Neuronal stem cell (in vitro differentiated cells): ENCODE measurements at regions not wholly inside any gene's neighbourhood (a gene's known extent, or its start where the extent isn't known, plus 50 kb on each side); places are given as distances from the start of the nearest gene placed in this dataset.

Experiments
- DNase-seq: peaks from one replicate; pipeline ENCODE4 v3.0.0-alpha.2; 2013; ENCODE audit warnings: low spot score
- H2AFZ ChIP-seq: one replicate; pipeline ENCODE4 v1.6.1; 2013; ENCODE audit warnings: mild to moderate bottlenecking, low read length, inconsistent platforms
- H2AK5ac ChIP-seq: 2 replicates; pipeline ENCODE4 v1.6.1; 2013; ENCODE audit warnings: low read depth, mild to moderate bottlenecking, inconsistent platforms, low read length, moderate library complexity, mixed read lengths
- H2BK120ac ChIP-seq: 2 replicates; pipeline ENCODE4 v1.6.1; 2013; ENCODE audit warnings: low read depth, mild to moderate bottlenecking, inconsistent platforms, low read length, moderate library complexity, mixed read lengths
- H2BK12ac ChIP-seq: one replicate; pipeline ENCODE4 v1.6.1; 2013; ENCODE audit warnings: low read length, inconsistent platforms
- H2BK15ac ChIP-seq: 2 replicates; pipeline ENCODE4 v1.6.1; 2013; ENCODE audit warnings: mild to moderate bottlenecking, low read length, inconsistent platforms, mixed read lengths
- H2BK5ac ChIP-seq: one replicate; pipeline ENCODE4 v1.6.1; 2013; ENCODE audit warnings: inconsistent platforms, mild to moderate bottlenecking, low read length, moderate library complexity
- H3K14ac ChIP-seq: one replicate; pipeline ENCODE4 v1.6.1; 2013; ENCODE audit warnings: low read length, inconsistent platforms
- H3K18ac ChIP-seq: 2 replicates; pipeline ENCODE4 v1.6.1; 2013; ENCODE audit warnings: low read length, inconsistent platforms
- H3K23ac ChIP-seq: 2 replicates; pipeline ENCODE4 v1.6.1; 2013; ENCODE audit warnings: low read depth, mild to moderate bottlenecking, mixed read lengths, low read length, inconsistent platforms; ENCODE audit not compliant: poor library complexity
- H3K27ac ChIP-seq: replicated peaks from 3 replicates; pipeline ENCODE4 v1.5.1; 2013; ENCODE audit warnings: low read length, inconsistent platforms
- H3K27me3 ChIP-seq, 3 experiments: 2 replicates each; pipeline ENCODE4 v1.6.1; 2013; ENCODE audit warnings: low read length in 3 of 3, mild to moderate bottlenecking in 2 of 3, inconsistent platforms in 1 of 3, low read depth in 1 of 3, mixed read lengths in 1 of 3, moderate library complexity in 1 of 3; ENCODE audit not compliant: control insufficient read depth in 3 of 3, insufficient read depth in 3 of 3
- H3K36me3 ChIP-seq, 2 donors: replicated peaks in 1 of 2; 2 replicates each; pipeline ENCODE4 v1.6.1; 2013; ENCODE audit warnings: low read length in 2 of 2; ENCODE audit not compliant: control insufficient read depth in 2 of 2, insufficient read depth in 2 of 2
- H3K4ac ChIP-seq: 2 replicates; pipeline ENCODE4 v1.6.1; 2013; ENCODE audit warnings: inconsistent platforms, mild to moderate bottlenecking, low read length, moderate library complexity
- H3K4me1 ChIP-seq, 2 donors: 1 replicate in 1 of 2; 2 replicates in 1 of 2; pipeline ENCODE4 v1.6.1; 2013; ENCODE audit warnings: low read length in 2 of 2, low read depth in 1 of 2; ENCODE audit not compliant: control insufficient read depth in 2 of 2, insufficient read depth in 1 of 2
- H3K4me2 ChIP-seq: one replicate; pipeline ENCODE4 v1.6.1; 2013; ENCODE audit warnings: mild to moderate bottlenecking, low read length, inconsistent platforms; ENCODE audit not compliant: insufficient read depth, poor library complexity, severe bottlenecking
- H3K4me3 ChIP-seq, 2 donors: 2 replicates each; pipeline ENCODE4 v1.5.1; 2013; ENCODE audit warnings: low read length in 2 of 2, mild to moderate bottlenecking in 2 of 2, inconsistent platforms in 1 of 2, moderate library complexity in 1 of 2
- H3K79me1 ChIP-seq: one replicate; pipeline ENCODE4 v1.6.1; 2013; ENCODE audit warnings: low read depth, mild to moderate bottlenecking, inconsistent platforms, low read length, moderate library complexity
- H3K9ac ChIP-seq: one replicate; pipeline ENCODE4 v1.6.1; 2013; ENCODE audit warnings: mild to moderate bottlenecking, low read depth, low read length, inconsistent platforms; ENCODE audit not compliant: poor library complexity
- H3K9me3 ChIP-seq, 2 donors: replicated peaks in 1 of 2; 2 replicates each; pipeline versions ENCODE3 to v1.6.1; 2013; ENCODE audit warnings: low read length in 2 of 2, mild to moderate bottlenecking in 2 of 2, inconsistent platforms in 1 of 2, low read depth in 1 of 2, mixed read lengths in 1 of 2, moderate library complexity in 1 of 2; ENCODE audit not compliant: control insufficient read depth in 2 of 2, insufficient read depth in 1 of 2
- H4K8ac ChIP-seq: one replicate; pipeline ENCODE4 v1.6.1; 2013; ENCODE audit warnings: low read depth, mild to moderate bottlenecking, inconsistent platforms, low read length, moderate library complexity
- H4K91ac ChIP-seq: one replicate; pipeline ENCODE4 v1.6.1; 2013; ENCODE audit warnings: low read length, low read depth, mild to moderate bottlenecking, inconsistent platforms; ENCODE audit not compliant: poor library complexity
- WGBS, 2 donors: extraction: QIAGEN DNeasy Blood & Tissue Kit; methylation state at CpG; one replicate each; pipeline ENCODE4 v1.1.7; 2013; ENCODE audit warnings: missing lambda C conversion rate in 2 of 2, mixed read lengths in 1 of 2; ENCODE audit not compliant: insufficient read length in 2 of 2, insufficient replicate concordance in 1 of 2; ENCODE audit errors: extremely low coverage in 2 of 2; 5-methylcytosine and 5-hydroxymethylcytosine counted together

DNA sequence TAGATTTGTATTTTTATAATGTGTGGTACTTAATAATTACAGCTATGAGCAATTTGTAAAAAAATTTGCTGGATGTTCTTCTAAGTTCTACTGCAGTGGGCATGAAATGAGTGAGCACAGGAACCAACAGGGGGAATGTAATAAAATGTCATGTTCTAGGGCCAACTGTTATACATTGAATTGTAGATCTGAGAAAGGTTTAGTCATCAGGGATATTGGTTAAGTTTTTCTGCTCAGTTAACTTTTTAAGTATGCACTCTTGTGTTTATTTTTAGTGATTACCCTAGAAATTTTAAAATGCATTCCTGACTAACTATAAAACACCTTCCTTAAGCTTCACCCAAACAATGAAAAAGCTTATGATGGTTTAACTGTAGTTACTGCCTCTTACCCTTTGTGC lies 101.8 kb downstream of the CAND1 start:
- no peak overlapping the region for H3K9ac ChIP-seq
- H3K36me3 ChIP-seq = no peaks in the 10 kb centered on the region
- no peak overlapping the region for H3K23ac ChIP-seq
- no peak overlapping the region for H3K18ac ChIP-seq
- no peak overlapping the region for H3K27ac ChIP-seq
- H2AK5ac ChIP-seq = no peak overlapping the region
- no peak overlapping the region for H2BK12ac ChIP-seq
- no peak for DNase-seq
- H3K4me2 ChIP-seq = no peak overlapping the region
- H3K27me3 ChIP-seq = no peaks in the 10 kb centered on the region
- no peaks in the 10 kb centered on the region for H3K4me1 ChIP-seq
- no peak overlapping the region for H3K4me3 ChIP-seq
- H2AFZ ChIP-seq = no peak overlapping the region
- no peaks in the 10 kb centered on the region for H3K9me3 ChIP-seq
- H2BK15ac ChIP-seq = no peak overlapping the region
- H3K79me1 ChIP-seq = no peaks in the 10 kb centered on the region
- no peak overlapping the region for H3K14ac ChIP-seq
- H4K91ac ChIP-seq = no peak overlapping the region
- no peak overlapping the region for H4K8ac ChIP-seq
- H2BK5ac ChIP-seq = no peak overlapping the region
- no peak overlapping the region for H2BK120ac ChIP-seq
- no peak overlapping the region for H3K4ac ChIP-seq

DNA sequence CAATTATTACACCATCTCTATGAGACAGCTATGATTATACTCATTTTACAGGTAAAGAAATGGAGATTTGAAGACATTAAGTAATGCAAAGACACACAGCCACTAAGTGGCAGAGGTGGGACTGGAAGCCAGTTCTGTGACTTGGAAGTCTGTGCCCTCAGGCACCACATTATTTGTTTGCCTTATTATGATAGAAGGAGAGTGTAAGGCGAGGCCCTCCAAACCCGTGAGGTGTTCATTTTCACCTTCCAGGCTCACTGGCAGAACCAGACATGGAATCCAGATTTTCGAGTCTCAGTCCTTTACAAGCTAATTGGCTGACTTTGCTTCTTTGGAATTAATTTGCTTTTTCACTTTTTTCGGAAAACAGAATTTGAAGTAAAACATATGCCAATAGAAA lies 107.9 kb downstream of the CAND1 start:
- Histone ChIP-seq H2BK5ac (no peak overlapping the region), H4K8ac (no peak overlapping the region), H3K18ac (no peak overlapping the region), H3K4me3 (no peak overlapping the region), H3K27me3 (no peaks in the 10 kb centered on the region), H3K9me3 (no peaks in the 10 kb centered on the region), H3K4me2 (no peak overlapping the region), H2BK12ac (no peak overlapping the region), H2AK5ac (no peak overlapping the region), H3K36me3 (peaks cover 0 to 1% of the 10 kb centered on the region in 2 donors), H2AFZ (no peak overlapping the region), H2BK15ac (no peak overlapping the region), H3K4me1 (peaks cover 0 to 2% of the 10 kb centered on the region in 2 donors), H3K9ac (no peak overlapping the region), H3K79me1 (no peaks in the 10 kb centered on the region), H3K27ac (no peak overlapping the region), H2BK120ac (no peak overlapping the region), H3K14ac (no peak overlapping the region), H3K23ac (no peak overlapping the region), H3K4ac (no peak overlapping the region), H4K91ac (no peak overlapping the region)
- no CpG with 5 or more reads among the region's 4 CpGs for WGBS, 2 donors
- no peak for DNase-seq

DNA sequence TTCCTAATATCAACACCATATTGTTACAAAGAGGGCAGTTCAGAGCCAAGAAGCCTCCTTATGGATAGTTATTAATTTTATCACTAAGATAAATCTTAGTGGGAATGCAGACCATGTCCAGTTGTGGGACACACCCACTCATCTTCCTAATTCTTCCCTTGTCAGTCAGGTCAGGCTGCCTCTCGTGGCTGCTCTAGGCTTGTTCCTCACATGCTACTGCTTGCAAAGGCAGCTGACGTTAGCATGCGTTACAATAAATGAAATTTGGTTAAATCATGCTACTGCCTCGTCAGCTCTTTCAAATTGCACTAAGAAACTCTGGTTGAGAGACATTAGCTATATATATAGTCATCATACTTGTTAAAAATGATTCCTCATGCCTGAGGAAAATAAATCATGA lies 108.4 kb downstream of the CAND1 start:
- DNase-seq = no peak
- H3K27me3 ChIP-seq = no peaks in the 10 kb centered on the region
- H3K14ac ChIP-seq = no peak overlapping the region
- H3K9ac ChIP-seq = no peak overlapping the region
- H3K23ac ChIP-seq = no peak overlapping the region
- H3K4ac ChIP-seq = no peak overlapping the region
- H3K4me1 ChIP-seq = peaks cover 0 to 2% of the 10 kb centered on the region in 2 donors
- peaks cover 0 to 1% of the 10 kb centered on the region in 2 donors for H3K36me3 ChIP-seq
- no peak overlapping the region for H2AFZ ChIP-seq
- no peak overlapping the region for H4K91ac ChIP-seq
- H2BK120ac ChIP-seq = no peak overlapping the region
- no peak overlapping the region for H4K8ac ChIP-seq
- no peak overlapping the region for H3K4me2 ChIP-seq
- WGBS, 2 donors = no CpG with 5 or more reads among the region's 4 CpGs
- no peak overlapping the region for H3K18ac ChIP-seq
- H3K9me3 ChIP-seq = no peaks in the 10 kb centered on the region
- no peak overlapping the region for H2BK12ac ChIP-seq
- H2BK15ac ChIP-seq = no peak overlapping the region
- no peak overlapping the region for H3K27ac ChIP-seq
- H2AK5ac ChIP-seq = no peak overlapping the region
- no peak overlapping the region for H2BK5ac ChIP-seq
- H3K79me1 ChIP-seq = no peaks in the 10 kb centered on the region
- no peak overlapping the region for H3K4me3 ChIP-seq

DNA sequence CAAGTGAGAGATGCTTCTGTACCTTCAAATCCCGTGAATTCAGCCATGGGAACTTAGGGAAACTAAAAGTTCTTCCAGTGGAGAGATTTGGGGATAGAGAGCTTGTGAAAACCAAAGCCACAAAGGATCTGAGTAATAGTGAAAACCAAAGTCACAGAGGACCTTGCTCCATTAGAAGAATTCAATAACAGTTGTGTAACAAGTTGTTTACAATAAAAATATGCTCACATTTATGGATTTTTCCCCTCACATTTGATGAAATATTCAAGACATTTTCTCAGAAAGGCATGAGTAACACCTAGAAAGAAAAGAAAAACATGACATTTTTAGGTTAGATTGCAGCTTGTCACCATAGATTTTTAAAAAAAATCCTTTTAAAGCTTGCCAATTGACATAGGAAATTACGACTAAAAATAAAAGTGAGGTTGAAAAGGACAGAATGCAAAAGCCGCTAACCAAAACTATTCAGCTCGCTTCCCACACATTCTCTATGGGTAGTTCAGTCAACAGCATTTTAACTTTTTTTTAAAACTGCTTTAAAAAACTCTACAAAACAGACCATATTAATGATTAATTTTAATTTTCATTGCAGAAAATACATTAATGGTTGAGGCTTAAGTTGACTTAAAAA lies 113.2 kb downstream of the CAND1 start:
- Histone ChIP-seq H4K91ac (no peak overlapping the region), H2BK5ac (no peak overlapping the region), H2AFZ (no peak overlapping the region), H3K4me3 (no peak overlapping the region), H3K9ac (no peak overlapping the region), H3K27me3 (no peaks in the 10 kb centered on the region), H2BK12ac (no peak overlapping the region), H2BK15ac (no peak overlapping the region), H2BK120ac (no peak overlapping the region), H3K9me3 (no peaks in the 10 kb centered on the region), H3K18ac (no peak overlapping the region), H3K36me3 (peaks cover 0 to 1% of the 10 kb centered on the region in 2 donors), H3K27ac (no peak overlapping the region), H3K23ac (no peak overlapping the region), H3K79me1 (no peaks in the 10 kb centered on the region), H2AK5ac (no peak overlapping the region), H3K4me2 (no peak overlapping the region), H3K4me1 (peaks cover 0 to 2% of the 10 kb centered on the region in 2 donors), H3K4ac (no peak overlapping the region), H3K14ac (no peak overlapping the region), H4K8ac (no peak overlapping the region)
- DNase-seq = no peak
- WGBS, 2 donors = no CpG with 5 or more reads among the region's 4 CpGs
